ENCODE measurements at regions not wholly inside any gene's neighbourhood (a gene's known extent, or its start where the extent isn't known, plus 50 kb on each side); places are given as distances from the start of the nearest gene placed in this dataset.
"Not testable (repeated sequence)": the region's sequence is repeated elsewhere in the genome, so short reads cannot be mapped to it uniquely, and the experiment has no call there.

GRCh38 chrX:9403374-9403773, 61.5 kb upstream of the TBL1X start:
- H3K4me1 ChIP-seq (ENCODE audit: insufficient read depth, low read length) = no peaks in the 10 kb centered on the region
- H3K4me3 ChIP-seq (ENCODE audit: low read length) = no peak overlapping the region
- no peaks in the 10 kb centered on the region for H3K9me2 ChIP-seq (replicated peaks; ENCODE audit: low read length)
- H3F3A ChIP-seq (ENCODE audit: low read length, unreplicated experiment) = no peaks in the 10 kb centered on the region
- TF ChIP-seq EZH2 (IDR thresholded peaks at IDR 0.05; ENCODE audit: low read length, unreplicated experiment) = no peak
- no peak for TF ChIP-seq EZH2phosphoT487 (IDR thresholded peaks at IDR 0.05; ENCODE audit: borderline replicate concordance, low read length)
- no peak for TF ChIP-seq CTCF (conservative IDR thresholded peaks at IDR 0.05; ENCODE audit: low read depth, low read length)
- H3K9me3 ChIP-seq (ENCODE audit: low read length) = no peaks in the 10 kb centered on the region
- H2AFZ ChIP-seq (ENCODE audit: low read length) = no peak overlapping the region; the same call in 1 of the 2 replicates
- no TSS peak for BruUV-seq (replicated peaks)
- ChIA-PET CTCF (no interaction called here), POLR2A (ENCODE audit: unreplicated experiment) (no interaction called here)
- H4K20me1 ChIP-seq (ENCODE audit: low read length) = no peaks in the 10 kb centered on the region
- no peak overlapping the region for H3K9ac ChIP-seq (ENCODE audit: low read length)
- no peaks in the 10 kb centered on the region for H3K27me3 ChIP-seq (ENCODE audit: low read length)
- H3K4me2 ChIP-seq (ENCODE audit: low read length) = no peak overlapping the region
- DNase-seq = peak; percentile 4
- peak; percentile 29 for ATAC-seq
- H3K36me3 ChIP-seq (ENCODE audit: low read depth, low read length) = no peaks in the 10 kb centered on the region
- no peak overlapping the region for H3K27ac ChIP-seq (ENCODE audit: low read length)
- no peaks in the 10 kb centered on the region for H3K79me2 ChIP-seq (ENCODE audit: low read length)
- intact Hi-C loops (cut with micrococcal nuclease) = no loop called here

GRCh38 chrX:9405635-9406034, 59.2 kb upstream of the TBL1X start:
- CTCF ChIA-PET; H3K4me3 ChIP-seq (ENCODE audit: low read length); POLR2A ChIA-PET (ENCODE audit: unreplicated experiment); H4K20me1 ChIP-seq (ENCODE audit: low read length); H3K9ac ChIP-seq (ENCODE audit: low read length); H3K9me2 ChIP-seq (replicated peaks; ENCODE audit: low read length); H3K79me2 ChIP-seq (ENCODE audit: low read length); H2AFZ ChIP-seq (ENCODE audit: low read length); H3F3A ChIP-seq (ENCODE audit: low read length, unreplicated experiment); H3K4me2 ChIP-seq (ENCODE audit: low read length); DNase-seq; H3K9me3 ChIP-seq (ENCODE audit: low read length); intact Hi-C loops (cut with micrococcal nuclease); H3K36me3 ChIP-seq (ENCODE audit: low read depth, low read length); H3K27me3 ChIP-seq (ENCODE audit: low read length); H3K27ac ChIP-seq (ENCODE audit: low read length); ATAC-seq; H3K4me1 ChIP-seq (ENCODE audit: insufficient read depth, low read length); BruUV-seq (replicated peaks): not testable (repeated sequence)

DNA sequence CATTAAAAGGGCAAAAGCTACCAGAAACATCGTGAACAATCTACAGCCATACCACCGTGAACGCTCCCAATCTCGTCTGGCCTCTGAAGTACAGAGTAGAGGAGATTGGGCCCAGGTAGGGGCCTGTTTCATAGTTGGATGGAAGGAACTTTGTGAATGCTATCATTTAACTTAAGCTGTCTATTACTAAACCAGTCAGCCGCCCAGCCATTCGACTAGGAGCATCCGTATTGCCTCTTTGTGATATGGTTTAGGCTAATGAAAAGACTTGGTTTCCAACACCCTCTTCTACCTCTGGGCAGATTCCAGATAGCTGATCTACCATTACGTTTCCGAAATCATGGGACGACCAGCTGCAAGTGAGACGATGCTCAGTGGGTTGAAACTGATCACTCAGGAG, 54.0 kb upstream of the TBL1X start:
- H3K4me1 ChIP-seq (ENCODE audit: insufficient read depth, low read length); ATAC-seq; H3K9me3 ChIP-seq (ENCODE audit: low read length); POLR2A ChIA-PET (ENCODE audit: unreplicated experiment); H3K27ac ChIP-seq (ENCODE audit: low read length); H3K9me2 ChIP-seq (replicated peaks; ENCODE audit: low read length); H3K79me2 ChIP-seq (ENCODE audit: low read length); H3K9ac ChIP-seq (ENCODE audit: low read length); BruUV-seq (replicated peaks); H3K4me2 ChIP-seq (ENCODE audit: low read length); CTCF ChIA-PET; H3K36me3 ChIP-seq (ENCODE audit: low read depth, low read length); H3K27me3 ChIP-seq (ENCODE audit: low read length); H3K4me3 ChIP-seq (ENCODE audit: low read length); H4K20me1 ChIP-seq (ENCODE audit: low read length); H3F3A ChIP-seq (ENCODE audit: low read length, unreplicated experiment); intact Hi-C loops (cut with micrococcal nuclease); DNase-seq; H2AFZ ChIP-seq (ENCODE audit: low read length): not testable (repeated sequence)

DNA sequence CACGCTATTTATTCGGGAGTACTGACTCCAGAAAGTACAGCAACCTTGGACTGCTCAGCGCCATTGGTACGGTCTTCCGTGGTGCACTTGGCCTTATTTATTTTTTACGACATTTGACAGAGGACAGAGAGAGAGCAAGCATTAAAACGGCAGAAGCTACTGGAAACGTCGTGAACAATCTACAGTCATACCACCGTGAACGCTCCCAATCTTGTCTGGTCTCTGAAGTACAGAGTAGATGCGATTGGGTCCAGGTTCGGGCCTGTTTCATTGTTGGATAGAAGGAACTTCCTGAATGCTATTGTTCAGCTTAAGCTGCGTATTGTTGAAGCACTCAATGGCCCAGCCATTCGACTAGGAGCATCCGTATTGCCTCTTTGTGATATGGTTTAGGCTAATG, 53.2 kb upstream of the TBL1X start:
- POLR2A ChIA-PET (ENCODE audit: unreplicated experiment); H3K9me3 ChIP-seq (ENCODE audit: low read length); H3K4me1 ChIP-seq (ENCODE audit: insufficient read depth, low read length); H3K9me2 ChIP-seq (replicated peaks; ENCODE audit: low read length); H3K36me3 ChIP-seq (ENCODE audit: low read depth, low read length); CTCF ChIA-PET; H2AFZ ChIP-seq (ENCODE audit: low read length); DNase-seq; H3K79me2 ChIP-seq (ENCODE audit: low read length); H3K4me3 ChIP-seq (ENCODE audit: low read length); H3K27ac ChIP-seq (ENCODE audit: low read length); H3K9ac ChIP-seq (ENCODE audit: low read length); BruUV-seq (replicated peaks); H4K20me1 ChIP-seq (ENCODE audit: low read length); H3K27me3 ChIP-seq (ENCODE audit: low read length); ATAC-seq; intact Hi-C loops (cut with micrococcal nuclease); H3F3A ChIP-seq (ENCODE audit: low read length, unreplicated experiment); H3K4me2 ChIP-seq (ENCODE audit: low read length): not testable (repeated sequence)

Measured in PC-3 (cell line).